Activated T-cell treated with anti-CD3 and anti-CD28 coated beads for 48 hours (primary cell): ENCODE measurements at regions not wholly inside any gene's neighbourhood (a gene's known extent, or its start where the extent isn't known, plus 50 kb on each side); places are given as distances from the start of the nearest gene placed in this dataset.
"Not testable (repeated sequence)": the region's sequence is repeated elsewhere in the genome, so short reads cannot be mapped to it uniquely, and the experiment has no call there.

Experiments used
- DNase-seq: peaks from one replicate; pipeline ENCODE4 v3.0.0-alpha.2; 2020; ENCODE audit warnings: low read depth

DNA sequence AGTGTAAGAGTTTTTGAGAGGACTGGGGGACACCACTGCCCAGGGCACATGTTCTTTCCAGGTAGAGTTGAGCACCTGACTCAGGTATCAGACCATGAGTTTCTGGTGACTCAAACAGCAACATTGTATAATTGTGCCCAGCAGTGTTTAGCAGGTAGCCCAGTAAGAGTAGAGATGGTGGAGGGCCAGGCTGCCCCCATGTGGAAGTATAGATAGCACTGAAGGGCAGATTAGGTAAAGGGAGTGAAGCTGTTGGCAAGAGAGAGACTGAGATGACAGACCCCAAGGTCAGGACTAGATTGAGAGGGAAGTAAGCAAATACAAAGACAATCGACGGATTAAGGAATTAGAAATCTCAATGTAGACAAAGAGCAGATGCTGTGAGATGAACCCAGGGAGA is 74.6 kb downstream of the TRIM42 start:
- DNase-seq: no peak

GRCh38 chr3:140753865-140754754 is 76.2 kb downstream of the TRIM42 start:
- no peak for DNase-seq

- DNase-seq: no peak
These were observed 77.1 kb downstream of the TRIM42 start for GRCh38 chr3:140754936-140755335.

- no peak for DNase-seq
These were observed 78.6 kb downstream of the TRIM42 start for GRCh38 chr3:140756240-140757016.

DNA sequence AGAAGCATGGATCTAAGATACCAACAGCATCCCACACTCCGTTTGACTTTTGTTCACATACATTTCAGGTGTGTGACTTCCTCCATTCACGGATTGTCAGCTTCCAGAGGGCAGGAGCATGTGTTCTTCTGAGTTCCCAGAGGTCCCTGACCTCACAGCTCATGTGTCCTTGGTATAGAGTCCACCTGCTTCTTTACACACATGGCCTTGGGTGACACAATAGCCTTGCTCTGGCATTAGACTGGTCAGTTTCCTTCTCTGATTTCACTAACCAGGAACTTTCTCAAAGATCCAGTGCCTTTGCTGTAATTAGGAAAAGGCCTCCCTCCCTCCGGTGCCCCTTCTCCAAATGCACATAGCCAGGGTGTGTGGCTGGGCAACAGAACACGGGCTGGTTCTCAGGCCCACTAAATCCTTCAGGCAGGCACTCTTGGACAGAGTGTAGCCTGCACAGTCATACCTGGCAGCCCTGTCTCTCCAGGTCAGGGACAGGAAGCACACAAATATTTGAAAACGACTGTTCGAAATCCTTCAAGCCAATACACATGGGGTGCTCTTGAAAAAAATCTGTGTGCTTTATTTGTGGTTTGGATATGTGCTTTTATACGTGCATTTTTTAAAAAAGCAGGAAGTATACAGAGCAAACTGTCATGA is 81.1 kb downstream of the TRIM42 start:
- no peak for DNase-seq

GRCh38 chr3:140760324-140761075 is 82.6 kb downstream of the TRIM42 start:
- DNase-seq: no peak

GRCh38 chr3:140761076-140761639 is 83.3 kb downstream of the TRIM42 start:
- no peak for DNase-seq

DNA sequence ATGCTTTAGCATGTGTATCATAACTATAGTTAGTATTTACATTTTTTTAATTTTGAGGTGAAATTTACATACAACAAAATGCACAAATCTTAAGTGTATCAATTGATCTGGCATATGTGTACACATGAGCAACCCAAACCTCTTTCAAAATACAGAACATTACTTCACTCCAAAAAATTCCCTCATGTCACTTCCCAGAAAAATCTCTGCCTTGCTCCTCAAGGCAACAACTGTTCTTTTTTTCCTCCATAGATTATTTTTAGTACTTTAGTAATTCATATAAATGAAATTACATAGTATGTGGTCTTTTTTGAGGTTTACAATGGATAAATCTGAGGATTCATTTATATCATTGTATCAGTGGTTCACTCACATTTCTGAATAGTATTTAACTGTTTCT is 84.9 kb downstream of the TRIM42 start:
- no peak for DNase-seq

DNA sequence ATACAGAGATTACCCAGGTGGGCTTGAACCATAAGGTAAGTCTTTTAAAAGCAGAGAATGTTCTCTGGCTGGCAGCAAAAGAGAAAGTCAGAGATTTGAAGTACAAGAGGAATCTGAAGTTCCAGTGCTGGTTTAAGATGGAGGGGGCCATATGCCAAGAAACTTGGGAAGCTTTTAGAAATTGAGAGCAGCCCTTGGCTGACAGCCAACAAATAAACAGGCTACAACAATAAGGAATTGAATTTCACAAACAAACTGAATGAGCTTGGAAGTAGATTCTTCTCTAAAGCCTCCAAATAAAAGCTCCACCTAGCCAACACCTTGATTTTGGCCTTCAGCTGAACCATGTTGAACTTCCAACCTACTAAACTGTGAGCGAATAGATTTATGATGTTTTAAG is 85.7 kb downstream of the TRIM42 start:
- DNase-seq: no peak

DNA sequence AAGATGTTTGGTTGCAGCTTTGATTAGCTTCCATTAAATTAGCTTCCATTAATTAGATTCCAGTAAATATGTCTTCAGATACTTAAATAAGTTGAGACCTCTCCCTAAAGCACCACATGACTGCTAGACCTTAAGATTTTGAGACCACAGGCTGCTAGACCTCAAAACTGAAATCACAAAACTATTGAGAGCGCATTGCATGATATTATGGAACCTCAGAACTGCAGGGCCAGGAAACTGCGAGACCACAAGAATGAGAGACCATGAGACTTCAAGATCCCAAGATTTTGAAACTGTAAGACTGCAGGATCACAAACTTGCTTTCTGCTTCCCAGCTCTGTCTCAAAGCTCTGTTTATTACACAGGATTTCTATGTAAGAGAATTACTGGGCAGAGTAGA is 87.4 kb downstream of the TRIM42 start:
- DNase-seq: no peak

DNA sequence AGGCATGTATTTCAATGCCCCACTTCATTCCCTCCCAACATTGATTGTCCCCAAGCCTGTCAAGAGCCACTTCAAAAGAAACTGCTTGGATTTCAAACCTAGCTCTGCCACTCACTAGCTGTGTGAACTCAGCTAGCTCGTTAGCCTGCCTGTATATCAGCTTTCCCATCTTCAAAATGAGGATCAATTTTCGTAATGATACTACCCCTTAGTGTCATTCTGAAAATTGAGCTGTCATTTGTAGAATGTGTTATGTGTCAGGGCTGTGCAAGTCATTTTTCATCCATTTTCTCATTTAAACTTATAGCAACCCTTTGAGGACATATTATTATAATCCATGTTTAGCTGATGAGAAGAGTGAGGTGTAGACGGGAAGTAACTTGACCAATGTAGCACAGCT is 88.6 kb downstream of the TRIM42 start:
- DNase-seq: no peak

- no peak for DNase-seq
These were observed 89.7 kb downstream of the TRIM42 start for GRCh38 chr3:140767566-140767965.

- no peak for DNase-seq
These were observed 91.1 kb downstream of the TRIM42 start for GRCh38 chr3:140768941-140769340.

DNA sequence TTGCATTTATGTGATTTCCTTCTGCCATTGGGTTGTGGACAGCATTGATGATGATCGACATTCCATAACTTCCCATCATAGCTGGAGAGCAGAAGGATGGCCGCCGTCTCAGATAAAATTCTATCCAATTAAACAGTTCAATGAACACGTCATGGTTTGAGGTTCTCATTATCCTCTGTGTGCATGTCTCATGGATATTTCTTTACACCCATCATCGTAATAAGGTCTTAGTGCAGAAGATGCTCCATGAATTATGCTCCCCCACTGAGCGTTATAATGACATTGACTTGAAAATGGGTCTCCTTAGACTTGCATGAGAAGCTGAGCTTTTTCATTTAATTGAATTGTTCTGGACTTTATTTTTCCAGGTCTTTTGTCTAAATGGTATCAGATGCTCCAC is 92.1 kb downstream of the TRIM42 start:
- no peak for DNase-seq

- no peak for DNase-seq
These were observed 93.3 kb downstream of the TRIM42 start for GRCh38 chr3:140770977-140771667.

- DNase-seq: no peak
These were observed 99.9 kb downstream of the TRIM42 start for GRCh38 chr3:140777631-140778233.

GRCh38 chr3:140791368-140791767 is 113.5 kb downstream of the TRIM42 start:
- DNase-seq: no peak

DNA sequence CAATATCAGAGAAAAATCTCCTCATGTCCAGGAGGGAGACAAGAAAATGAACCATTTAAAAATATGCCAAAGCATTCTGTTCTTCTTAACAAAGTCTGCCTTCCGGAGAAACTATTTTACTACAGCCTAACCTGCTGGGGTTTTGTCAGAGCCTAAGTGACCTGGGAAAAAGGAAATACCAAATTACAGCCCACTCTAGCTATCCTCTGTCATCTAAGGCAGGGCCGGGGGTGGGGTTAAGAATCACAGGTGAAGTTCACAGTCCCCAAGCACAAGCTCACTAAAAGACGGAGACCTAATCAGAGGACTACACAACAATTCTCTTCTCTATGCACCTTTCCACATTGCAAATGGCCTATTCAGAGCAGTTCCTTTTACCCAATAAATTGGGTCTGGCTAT is 116.6 kb downstream of the TRIM42 start:
- no peak for DNase-seq

GRCh38 chr3:140802898-140803297 is 125.0 kb downstream of the TRIM42 start:
- not testable (repeated sequence) for DNase-seq

- DNase-seq: no peak
These were observed 131.5 kb downstream of the TRIM42 start for GRCh38 chr3:140809316-140809715.
